A549 (cell line): ENCODE measurements at regions not wholly inside any gene's neighbourhood (a gene's known extent, or its start where the extent isn't known, plus 50 kb on each side); places are given as distances from the start of the nearest gene placed in this dataset.

Experiments used
- CTCF ChIP-seq: fragments of >200 bp; sonication (Bioruptor Twin); formaldehyde crosslinking; IDR thresholded peaks from 3 replicates; pipeline ENCODE4 v1.5.1; 2016
- USF2 ChIP-seq: fragments of 450-650 bp; IDR thresholded peaks from 2 replicates; pipeline ENCODE4 v1.6.1; 2014; ENCODE audit warnings: antibody characterized with exemption

- TF ChIP-seq CTCF (no peak), USF2 (no peak)
Observed at GRCh38 chr2:220079595-220079994, 452.2 kb downstream of the SLC4A3 start.
